Neuronal stem cell (in vitro differentiated cells): ENCODE measurements at regions not wholly inside any gene's neighbourhood (a gene's known extent, or its start where the extent isn't known, plus 50 kb on each side); places are given as distances from the start of the nearest gene placed in this dataset.
A peak's percentile ranks its signal among the peaks of the same experiment; 100 is the strongest.

Experiments used
- DNase-seq: peaks from one replicate; pipeline ENCODE4 v3.0.0-alpha.2; 2013; ENCODE audit warnings: low spot score
- H2AFZ ChIP-seq: one replicate; pipeline ENCODE4 v1.6.1; 2013; ENCODE audit warnings: mild to moderate bottlenecking, low read length, inconsistent platforms
- H2AK5ac ChIP-seq: 2 replicates; pipeline ENCODE4 v1.6.1; 2013; ENCODE audit warnings: low read depth, mild to moderate bottlenecking, inconsistent platforms, low read length, moderate library complexity, mixed read lengths
- H2BK120ac ChIP-seq: 2 replicates; pipeline ENCODE4 v1.6.1; 2013; ENCODE audit warnings: low read depth, mild to moderate bottlenecking, inconsistent platforms, low read length, moderate library complexity, mixed read lengths
- H2BK12ac ChIP-seq: one replicate; pipeline ENCODE4 v1.6.1; 2013; ENCODE audit warnings: low read length, inconsistent platforms
- H2BK15ac ChIP-seq: 2 replicates; pipeline ENCODE4 v1.6.1; 2013; ENCODE audit warnings: mild to moderate bottlenecking, low read length, inconsistent platforms, mixed read lengths
- H2BK5ac ChIP-seq: one replicate; pipeline ENCODE4 v1.6.1; 2013; ENCODE audit warnings: inconsistent platforms, mild to moderate bottlenecking, low read length, moderate library complexity
- H3K14ac ChIP-seq: one replicate; pipeline ENCODE4 v1.6.1; 2013; ENCODE audit warnings: low read length, inconsistent platforms
- H3K18ac ChIP-seq: 2 replicates; pipeline ENCODE4 v1.6.1; 2013; ENCODE audit warnings: low read length, inconsistent platforms
- H3K23ac ChIP-seq: 2 replicates; pipeline ENCODE4 v1.6.1; 2013; ENCODE audit warnings: low read depth, mild to moderate bottlenecking, mixed read lengths, low read length, inconsistent platforms; ENCODE audit not compliant: poor library complexity
- H3K27ac ChIP-seq: replicated peaks from 3 replicates; pipeline ENCODE4 v1.5.1; 2013; ENCODE audit warnings: low read length, inconsistent platforms
- H3K27me3 ChIP-seq, 3 experiments: 2 replicates each; pipeline ENCODE4 v1.6.1; 2013; ENCODE audit warnings: low read length in 3 of 3, mild to moderate bottlenecking in 2 of 3, inconsistent platforms in 1 of 3, low read depth in 1 of 3, mixed read lengths in 1 of 3, moderate library complexity in 1 of 3; ENCODE audit not compliant: control insufficient read depth in 3 of 3, insufficient read depth in 3 of 3
- H3K36me3 ChIP-seq, 2 donors: replicated peaks in 1 of 2; 2 replicates each; pipeline ENCODE4 v1.6.1; 2013; ENCODE audit warnings: low read length in 2 of 2; ENCODE audit not compliant: control insufficient read depth in 2 of 2, insufficient read depth in 2 of 2
- H3K4ac ChIP-seq: 2 replicates; pipeline ENCODE4 v1.6.1; 2013; ENCODE audit warnings: inconsistent platforms, mild to moderate bottlenecking, low read length, moderate library complexity
- H3K4me1 ChIP-seq, 2 donors: 1 replicate in 1 of 2; 2 replicates in 1 of 2; pipeline ENCODE4 v1.6.1; 2013; ENCODE audit warnings: low read length in 2 of 2, low read depth in 1 of 2; ENCODE audit not compliant: control insufficient read depth in 2 of 2, insufficient read depth in 1 of 2
- H3K4me2 ChIP-seq: one replicate; pipeline ENCODE4 v1.6.1; 2013; ENCODE audit warnings: mild to moderate bottlenecking, low read length, inconsistent platforms; ENCODE audit not compliant: insufficient read depth, poor library complexity, severe bottlenecking
- H3K4me3 ChIP-seq, 2 donors: 2 replicates each; pipeline ENCODE4 v1.5.1; 2013; ENCODE audit warnings: low read length in 2 of 2, mild to moderate bottlenecking in 2 of 2, inconsistent platforms in 1 of 2, moderate library complexity in 1 of 2
- H3K79me1 ChIP-seq: one replicate; pipeline ENCODE4 v1.6.1; 2013; ENCODE audit warnings: low read depth, mild to moderate bottlenecking, inconsistent platforms, low read length, moderate library complexity
- H3K9ac ChIP-seq: one replicate; pipeline ENCODE4 v1.6.1; 2013; ENCODE audit warnings: mild to moderate bottlenecking, low read depth, low read length, inconsistent platforms; ENCODE audit not compliant: poor library complexity
- H3K9me3 ChIP-seq, 2 donors: replicated peaks in 1 of 2; 2 replicates each; pipeline versions ENCODE3 to v1.6.1; 2013; ENCODE audit warnings: low read length in 2 of 2, mild to moderate bottlenecking in 2 of 2, inconsistent platforms in 1 of 2, low read depth in 1 of 2, mixed read lengths in 1 of 2, moderate library complexity in 1 of 2; ENCODE audit not compliant: control insufficient read depth in 2 of 2, insufficient read depth in 1 of 2
- H4K8ac ChIP-seq: one replicate; pipeline ENCODE4 v1.6.1; 2013; ENCODE audit warnings: low read depth, mild to moderate bottlenecking, inconsistent platforms, low read length, moderate library complexity
- H4K91ac ChIP-seq: one replicate; pipeline ENCODE4 v1.6.1; 2013; ENCODE audit warnings: low read length, low read depth, mild to moderate bottlenecking, inconsistent platforms; ENCODE audit not compliant: poor library complexity
- WGBS, 2 donors: extraction: QIAGEN DNeasy Blood & Tissue Kit; methylation state at CpG; one replicate each; pipeline ENCODE4 v1.1.7; 2013; ENCODE audit warnings: missing lambda C conversion rate in 2 of 2, mixed read lengths in 1 of 2; ENCODE audit not compliant: insufficient read length in 2 of 2, insufficient replicate concordance in 1 of 2; ENCODE audit errors: extremely low coverage in 2 of 2; 5-methylcytosine and 5-hydroxymethylcytosine counted together

DNA sequence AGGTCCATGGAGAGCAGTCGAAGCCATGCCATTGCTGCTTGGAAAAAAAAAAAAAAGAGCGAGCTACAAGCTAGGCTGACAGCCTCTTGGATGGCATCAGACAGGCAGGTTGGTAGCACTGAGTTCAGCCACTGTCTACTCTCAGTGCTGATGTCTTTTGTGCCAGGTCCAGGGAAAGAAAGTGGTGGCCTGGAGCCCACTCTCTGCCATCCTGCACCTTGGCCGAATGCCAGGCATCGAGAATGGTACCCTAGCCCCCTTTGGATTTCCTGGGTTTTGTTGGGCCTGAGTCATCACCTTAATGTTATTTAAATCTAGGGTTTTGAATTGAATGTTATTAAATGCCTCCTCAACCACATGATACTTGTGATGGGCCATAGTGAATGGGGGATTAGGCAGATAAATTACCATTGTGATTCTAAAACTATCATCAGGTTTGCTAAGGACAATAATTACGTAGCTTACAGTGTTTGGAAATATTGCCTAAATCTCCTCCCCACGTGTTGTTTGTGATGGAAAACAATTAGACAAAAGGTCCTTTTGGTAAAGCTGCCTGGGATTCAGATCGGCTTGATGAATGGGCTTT, 195.7 kb upstream of the GPR26 start:
- Histone ChIP-seq H3K4me3 (no peak overlapping the region), H3K27ac (no peak overlapping the region)
- no CpG with 5 or more reads among the region's 7 CpGs for WGBS, 2 donors

DNA sequence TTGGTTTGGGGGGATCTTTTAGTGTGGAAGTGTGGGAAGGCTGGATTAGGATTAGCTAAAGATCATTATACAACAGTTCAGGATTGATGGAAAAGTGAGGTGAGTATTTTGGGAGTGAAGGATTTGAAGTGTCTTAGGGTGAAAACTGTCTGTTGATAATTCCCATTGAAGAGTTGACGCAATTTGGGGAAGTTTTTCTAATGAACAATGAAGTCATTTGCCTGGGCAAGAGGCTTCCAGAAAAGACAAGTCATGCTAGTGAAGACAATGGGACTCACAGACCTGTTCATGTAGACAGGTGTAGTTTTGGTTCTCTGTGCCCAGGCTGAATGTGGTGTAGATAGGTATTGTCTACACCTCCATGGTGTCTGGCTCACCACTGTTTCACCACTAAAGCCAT, 194.3 kb upstream of the GPR26 start:
- Histone ChIP-seq H3K4me3 (no peak overlapping the region), H3K18ac (no peak overlapping the region), H4K8ac (no peak overlapping the region), H3K4me2 (no peak overlapping the region), H3K9ac (no peak overlapping the region), H3K79me1 (no peaks in the 10 kb centered on the region), H4K91ac (no peak overlapping the region), H3K4me1 (peaks cover 0 to 10% of the 10 kb centered on the region in 2 donors), H3K4ac (no peak overlapping the region), H3K36me3 (no peaks in the 10 kb centered on the region), H2BK120ac (no peak overlapping the region), H3K14ac (no peak overlapping the region), H2BK15ac (no peak overlapping the region), H2AFZ (no peak overlapping the region), H3K9me3 (no peaks in the 10 kb centered on the region), H2BK12ac (no peak overlapping the region), H2AK5ac (no peak overlapping the region), H3K27me3 (peaks cover 0 to 26% (median 0%) of the 10 kb centered on the region in 3 experiments), H3K23ac (no peak overlapping the region), H2BK5ac (no peak overlapping the region), H3K27ac (no peak overlapping the region)
- WGBS, 2 donors = no CpG with 5 or more reads among the region's 1 CpG
- DNase-seq = no peak

More for the DNA sequence above, 195.7 kb upstream of the GPR26 start:
- H2BK12ac ChIP-seq = no peak overlapping the region
- no peak overlapping the region for H2AFZ ChIP-seq
- H3K27me3 ChIP-seq = peaks cover 0 to 23% (median 0%) of the 10 kb centered on the region in 3 experiments
- no peaks in the 10 kb centered on the region for H3K9me3 ChIP-seq
- peaks cover 0 to 10% of the 10 kb centered on the region in 2 donors for H3K4me1 ChIP-seq
- no peak overlapping the region for H4K91ac ChIP-seq
- H2BK15ac ChIP-seq = no peak overlapping the region
- DNase-seq = no peak
- H4K8ac ChIP-seq = no peak overlapping the region
- H3K23ac ChIP-seq = no peak overlapping the region
- H3K9ac ChIP-seq = no peak overlapping the region
- no peak overlapping the region for H3K14ac ChIP-seq
- no peak overlapping the region for H2AK5ac ChIP-seq
- H3K18ac ChIP-seq = no peak overlapping the region
- H3K4ac ChIP-seq = no peak overlapping the region
- H3K4me2 ChIP-seq = no peak overlapping the region
- no peak overlapping the region for H2BK5ac ChIP-seq
- no peak overlapping the region for H2BK120ac ChIP-seq
- no peaks in the 10 kb centered on the region for H3K79me1 ChIP-seq
- no peaks in the 10 kb centered on the region for H3K36me3 ChIP-seq

DNA sequence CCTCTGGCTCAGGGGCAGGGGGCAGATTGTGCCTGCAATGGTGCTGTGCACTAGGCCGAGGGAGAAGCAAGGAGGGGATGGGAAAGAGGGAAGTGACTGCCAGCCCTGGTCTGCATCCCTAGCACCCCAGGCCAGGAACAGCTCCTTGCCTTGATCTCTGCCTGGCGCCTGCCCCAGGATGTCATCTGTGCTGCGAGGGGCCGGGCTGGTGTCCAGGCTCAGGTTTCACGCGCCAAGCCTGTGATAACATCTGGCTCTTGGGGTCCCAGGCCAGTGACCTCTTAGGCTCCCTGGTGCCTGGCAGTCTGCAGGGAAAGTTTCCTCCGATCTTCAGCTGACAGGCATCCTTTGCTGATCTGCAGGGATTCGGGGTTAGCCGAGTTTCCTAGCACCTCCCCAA, 193.5 kb upstream of the GPR26 start:
- peaks cover 0 to 26% (median 0%) of the 10 kb centered on the region in 3 experiments for H3K27me3 ChIP-seq
- peak overlapping the region; percentile 2 for H3K23ac ChIP-seq
- peaks cover 0 to 10% of the 10 kb centered on the region in 2 donors for H3K4me1 ChIP-seq
- H3K79me1 ChIP-seq = no peaks in the 10 kb centered on the region
- H3K4me3 ChIP-seq = no peak overlapping the region
- no peak overlapping the region for H3K9ac ChIP-seq
- no peak overlapping the region for H4K8ac ChIP-seq
- no peak overlapping the region for H4K91ac ChIP-seq
- WGBS, 2 donors = no CpG with 5 or more reads among the region's 9 CpGs
- H3K9me3 ChIP-seq = no peaks in the 10 kb centered on the region
- H2BK5ac ChIP-seq = no peak overlapping the region
- no peak overlapping the region for H2AK5ac ChIP-seq
- H3K4me2 ChIP-seq = no peak overlapping the region
- H3K14ac ChIP-seq = no peak overlapping the region
- H2BK12ac ChIP-seq = no peak overlapping the region
- H3K4ac ChIP-seq = no peak overlapping the region
- peak overlapping the region; percentile 32 for H3K18ac ChIP-seq
- no peak overlapping the region for H2AFZ ChIP-seq
- H3K36me3 ChIP-seq = no peaks in the 10 kb centered on the region
- no peak overlapping the region for H2BK120ac ChIP-seq
- no peak overlapping the region for H2BK15ac ChIP-seq
- DNase-seq = peak; percentile 18
- no peak overlapping the region for H3K27ac ChIP-seq

DNA sequence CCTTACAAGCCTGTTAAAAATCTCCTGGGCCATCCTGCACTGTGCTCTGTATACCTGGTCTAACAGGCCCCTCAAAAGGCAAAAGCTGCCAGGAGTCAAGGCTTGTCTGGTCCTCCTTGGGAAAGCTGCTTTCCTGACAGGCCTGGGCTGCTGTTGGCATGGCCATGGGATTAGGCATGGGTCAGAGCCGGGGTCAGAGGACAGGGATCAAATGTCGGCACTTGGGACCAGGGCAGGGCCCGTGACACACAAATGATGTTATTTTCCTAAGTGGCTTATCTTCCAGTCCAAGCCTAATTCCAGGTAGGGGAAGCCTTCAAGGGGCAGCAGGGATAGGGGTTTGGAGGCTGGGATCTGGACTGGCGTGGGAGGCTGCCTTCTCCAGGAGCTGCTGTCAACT, 191.5 kb upstream of the GPR26 start:
- Histone ChIP-seq H2BK12ac (no peak overlapping the region), H2BK5ac (no peak overlapping the region), H2AK5ac (no peak overlapping the region), H4K8ac (no peak overlapping the region), H2BK15ac (no peak overlapping the region), H3K4me1 (peaks cover 0 to 11% of the 10 kb centered on the region in 2 donors), H3K4me2 (no peak overlapping the region), H3K27me3 (peaks cover 0 to 26% (median 0%) of the 10 kb centered on the region in 3 experiments), H3K23ac (no peak overlapping the region), H3K4me3 (no peak overlapping the region), H2BK120ac (no peak overlapping the region), H3K18ac (no peak overlapping the region), H3K36me3 (no peaks in the 10 kb centered on the region), H3K9ac (no peak overlapping the region), H3K79me1 (no peaks in the 10 kb centered on the region), H3K9me3 (no peaks in the 10 kb centered on the region), H3K27ac (no peak overlapping the region), H3K14ac (no peak overlapping the region), H2AFZ (no peak overlapping the region), H3K4ac (no peak overlapping the region), H4K91ac (no peak overlapping the region)
- WGBS, 2 donors = no CpG with 5 or more reads among the region's 4 CpGs
- DNase-seq = no peak
